Anterior cingulate cortex (tissue), 58 donors: ENCODE measurements at regions not wholly inside any gene's neighbourhood (a gene's known extent, or its start where the extent isn't known, plus 50 kb on each side); places are given as distances from the start of the nearest gene placed in this dataset.

ENCODE experiments used
- DNase-seq, 58 donors: peaks; one replicate each; lab custom pipeline; 2025; lab: John Stamatoyannopoulos, UW

DNA sequence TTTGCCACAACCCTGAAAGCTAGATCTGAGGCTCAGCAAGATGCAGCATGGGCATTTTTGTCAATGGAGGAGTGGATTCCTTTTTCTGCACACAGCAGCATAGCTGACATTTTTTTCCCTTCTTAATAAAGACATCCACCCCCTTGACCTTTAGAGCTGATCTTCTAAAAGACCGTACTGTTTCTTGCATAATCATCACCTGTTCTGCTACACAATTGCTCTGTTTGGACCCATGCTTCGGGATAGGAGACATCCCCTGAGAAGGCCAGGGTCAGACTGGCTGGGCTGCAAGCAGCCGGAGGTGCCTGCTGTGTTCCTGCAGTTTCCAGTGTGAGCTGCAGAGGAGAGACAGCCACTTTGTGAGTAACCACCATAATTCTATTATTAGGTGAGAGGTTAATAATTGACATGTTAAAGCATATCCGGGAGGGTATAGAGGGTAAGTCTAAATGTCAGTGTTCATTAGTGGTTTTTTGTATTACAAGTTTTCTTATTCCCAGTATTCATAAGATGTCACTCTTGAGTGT, 108.5 kb upstream of the C1QTNF9B start:
- DNase-seq = no peak

DNA sequence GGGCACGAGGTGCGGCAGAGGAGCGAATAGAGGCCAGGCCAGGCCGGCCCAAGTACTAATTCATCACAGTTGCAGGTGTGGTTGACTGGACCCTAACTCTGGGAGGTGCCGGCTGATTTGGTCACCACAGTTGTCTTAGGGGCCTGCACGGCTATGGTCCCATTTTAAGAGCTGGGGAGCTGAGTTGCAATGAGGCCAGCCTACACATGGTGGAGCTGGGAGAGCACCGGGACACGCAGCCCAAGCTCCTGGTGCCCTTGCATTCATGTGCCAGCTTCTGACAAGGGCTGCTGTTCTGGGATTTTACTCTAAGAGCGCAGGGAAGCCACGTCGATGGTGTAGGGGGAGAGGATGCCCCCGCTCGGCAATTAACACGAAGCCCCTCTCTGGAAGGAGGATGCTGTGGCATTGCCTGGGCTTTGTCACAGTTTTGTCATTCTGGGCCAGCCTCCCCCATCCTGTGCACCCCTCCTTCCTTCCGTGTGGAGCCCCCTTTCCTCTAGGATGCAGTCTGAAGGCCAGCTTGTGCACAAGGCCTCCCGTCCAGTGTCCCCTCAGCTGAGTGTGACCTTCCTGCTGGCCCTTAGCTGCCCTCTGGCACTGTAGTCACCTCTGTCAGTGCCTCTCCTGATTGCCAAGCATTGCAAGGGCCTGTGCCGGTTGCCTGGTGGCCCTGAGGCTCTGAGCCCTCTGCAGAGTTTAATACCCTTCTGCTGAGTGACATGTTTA, 109.4 kb upstream of the C1QTNF9B start:
- DNase-seq = peak in 1 of 58 donors; percentile 37

DNA sequence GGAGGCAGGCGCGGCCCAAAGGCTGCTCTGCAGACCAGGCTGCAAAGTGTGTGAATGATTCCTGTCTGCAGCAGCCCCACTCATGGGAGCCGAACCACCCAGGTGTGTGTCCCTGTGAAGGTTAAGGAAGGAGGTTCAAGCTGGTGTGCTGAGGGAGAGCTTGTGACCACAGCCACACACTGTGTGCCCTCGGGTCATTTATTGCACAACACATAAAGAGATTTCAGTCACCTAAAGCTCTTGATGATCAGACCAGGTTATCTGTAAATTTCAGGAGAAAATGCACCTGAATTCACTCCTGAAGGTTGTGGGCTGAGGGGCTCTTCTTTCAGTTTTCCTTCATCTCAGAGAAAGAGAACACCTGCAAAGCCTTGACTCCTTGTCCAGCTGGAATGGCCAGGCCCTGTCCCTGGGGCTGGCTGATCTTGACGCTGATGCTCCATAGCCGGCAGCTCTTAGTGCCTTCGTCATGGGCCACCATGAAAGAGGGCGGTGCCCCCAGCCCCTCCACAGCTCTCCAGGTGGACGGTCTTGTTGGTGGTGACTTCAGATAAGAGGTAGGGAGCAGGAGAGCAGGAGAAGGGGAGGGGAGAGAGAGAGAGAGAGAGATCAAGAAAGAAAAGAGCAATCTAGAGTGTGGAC, 110.8 kb upstream of the C1QTNF9B start:
- DNase-seq = no peak

GRCh38 chr13:24008679-24009078, 111.4 kb upstream of the C1QTNF9B start:
- DNase-seq = peak in 1 of 58 donors; percentile 47

- DNase-seq = no peak
Observed at GRCh38 chr13:24011266-24011665, 114.0 kb upstream of the C1QTNF9B start.

- DNase-seq = peak in 1 of 58 donors; percentile 18
Observed at GRCh38 chr13:24012648-24013047, 115.3 kb upstream of the C1QTNF9B start.

- no peak for DNase-seq
Observed at GRCh38 chr13:24013189-24013588, 115.9 kb upstream of the C1QTNF9B start.

DNA sequence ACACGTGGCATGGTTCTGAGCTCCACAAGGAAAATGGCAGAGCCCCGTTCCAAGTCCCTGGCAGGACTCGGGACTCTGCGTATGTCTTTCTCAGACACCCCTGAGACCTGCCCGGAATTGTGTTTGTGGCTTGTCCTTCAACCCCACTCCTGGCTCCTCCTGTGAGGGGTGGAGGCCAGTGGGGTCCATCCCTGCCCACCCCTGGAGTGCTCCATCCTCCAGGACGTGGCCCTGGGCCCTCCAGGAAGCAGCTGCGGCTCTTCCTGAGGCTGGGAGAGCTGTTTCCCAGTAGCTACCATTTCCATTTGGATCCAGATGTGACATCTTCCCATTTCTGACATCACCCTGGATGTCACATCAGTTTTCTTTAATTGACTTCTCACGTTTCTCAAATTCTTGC, 118.7 kb upstream of the C1QTNF9B start:
- no peak for DNase-seq

DNA sequence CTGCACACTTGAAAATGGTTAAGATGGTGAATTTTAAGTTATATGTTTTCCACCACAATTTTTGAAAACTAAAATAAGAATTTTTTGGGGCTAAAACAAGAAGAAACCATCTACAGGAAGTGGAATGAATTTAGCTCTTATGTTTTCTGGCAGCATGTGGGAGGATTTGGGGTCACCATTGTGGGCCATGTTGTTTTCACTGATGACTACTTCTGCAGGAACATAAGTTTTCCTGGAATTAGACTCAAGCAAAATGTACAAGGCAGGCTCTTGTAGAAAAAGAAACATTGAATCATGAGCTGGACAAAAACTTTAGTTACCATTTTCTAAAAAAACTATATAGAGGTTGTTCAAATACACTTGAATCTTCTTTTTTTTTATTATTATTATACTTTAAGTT, 125.3 kb upstream of the C1QTNF9B start:
- DNase-seq = no peak

DNA sequence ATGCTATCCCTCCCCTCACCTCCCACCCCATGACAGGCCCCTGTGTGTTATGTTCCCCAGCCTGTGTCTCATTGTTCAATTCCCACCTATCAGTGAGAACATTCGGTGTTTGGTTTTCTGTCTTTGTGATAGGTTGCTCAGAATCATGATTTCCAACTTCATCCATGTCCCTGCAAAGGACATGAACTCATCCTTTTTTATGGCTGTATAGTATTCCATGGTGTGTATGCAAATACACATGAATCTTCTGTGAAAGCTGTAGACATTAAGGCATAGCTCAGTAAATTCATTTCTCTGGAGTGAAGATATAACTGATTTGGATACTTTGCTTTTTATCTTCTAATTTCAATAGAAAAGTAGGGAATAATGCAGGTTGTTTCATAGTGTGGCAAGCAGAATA, 125.8 kb upstream of the C1QTNF9B start:
- no peak for DNase-seq

DNA sequence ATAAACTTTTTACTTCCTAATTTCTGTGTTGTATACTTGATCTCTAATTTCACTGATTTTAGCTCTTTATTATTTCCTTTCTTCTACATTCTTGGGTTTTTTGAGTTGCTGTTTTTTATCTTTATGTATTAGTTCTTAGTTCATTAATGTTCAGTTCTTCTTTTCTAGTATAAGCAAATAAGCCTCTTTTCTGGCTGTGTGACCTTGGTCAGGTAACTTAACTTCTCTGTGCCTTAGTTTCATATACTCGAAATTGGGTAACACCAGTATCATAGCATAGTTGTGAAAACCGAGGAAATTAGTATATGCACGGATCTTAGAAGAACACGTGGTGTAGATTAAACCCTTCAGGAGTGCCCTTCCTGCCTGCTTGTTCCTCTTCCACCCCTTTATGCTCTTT, 130.2 kb upstream of the C1QTNF9B start:
- DNase-seq = no peak

- no peak for DNase-seq
Observed at GRCh38 chr13:24032252-24032651, 128.3 kb upstream of the SPATA13 start.

DNA sequence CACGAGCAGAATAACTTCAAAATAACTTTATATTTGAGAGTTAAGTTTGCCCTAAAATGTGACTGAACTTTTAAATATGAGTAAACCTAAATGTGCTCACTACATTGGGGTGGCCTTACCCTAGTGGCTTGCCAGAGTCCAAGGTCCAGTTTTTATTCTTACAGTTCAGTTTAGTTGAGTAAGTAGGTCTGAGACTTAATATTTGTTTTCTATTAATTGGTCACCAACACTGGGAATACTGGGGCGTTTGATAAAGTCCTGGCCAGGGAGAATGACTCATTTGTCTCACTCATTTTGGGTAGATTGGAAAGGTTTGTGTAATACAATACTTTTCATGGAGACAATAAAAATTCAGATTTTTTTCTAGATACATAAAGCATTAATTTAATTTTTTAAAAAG, 127.8 kb upstream of the SPATA13 start:
- DNase-seq = no peak

DNA sequence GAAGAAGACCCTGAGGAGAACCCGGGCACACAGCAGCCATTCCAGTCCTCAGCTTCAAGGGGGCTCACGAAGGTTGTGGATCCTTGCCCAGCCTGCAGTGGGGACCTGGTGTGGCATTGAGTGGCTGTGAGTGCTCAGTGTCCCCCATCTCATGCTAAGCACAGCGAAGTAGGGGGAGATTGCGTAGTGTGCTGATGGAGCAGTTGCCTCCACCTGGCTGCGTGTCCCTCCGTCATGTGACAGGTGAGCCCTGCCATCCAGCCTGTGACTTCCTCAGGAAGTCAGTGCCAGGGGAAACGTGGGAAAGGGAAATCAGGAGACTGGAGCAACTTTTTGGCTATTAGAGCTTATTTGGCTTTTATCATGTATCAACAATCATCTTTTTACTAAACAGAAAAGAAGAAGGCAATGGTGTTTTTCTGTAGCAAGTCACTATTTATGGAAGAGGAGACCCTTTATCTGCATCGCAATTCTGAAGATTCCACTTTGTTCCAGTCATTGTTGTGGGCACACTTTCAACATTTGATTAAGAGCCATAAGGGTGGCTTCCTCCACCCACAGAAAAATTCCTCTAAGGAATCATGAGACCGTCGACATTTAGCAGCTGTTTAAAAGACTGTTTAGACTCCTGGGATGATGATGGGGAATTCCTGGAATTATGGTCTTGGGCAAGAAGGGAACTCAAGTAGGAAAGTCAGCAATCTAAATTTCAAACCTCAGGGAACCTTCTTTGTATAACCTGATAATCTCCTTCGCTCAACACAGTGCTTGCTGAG, 126.8 kb upstream of the SPATA13 start:
- DNase-seq = no peak

DNA sequence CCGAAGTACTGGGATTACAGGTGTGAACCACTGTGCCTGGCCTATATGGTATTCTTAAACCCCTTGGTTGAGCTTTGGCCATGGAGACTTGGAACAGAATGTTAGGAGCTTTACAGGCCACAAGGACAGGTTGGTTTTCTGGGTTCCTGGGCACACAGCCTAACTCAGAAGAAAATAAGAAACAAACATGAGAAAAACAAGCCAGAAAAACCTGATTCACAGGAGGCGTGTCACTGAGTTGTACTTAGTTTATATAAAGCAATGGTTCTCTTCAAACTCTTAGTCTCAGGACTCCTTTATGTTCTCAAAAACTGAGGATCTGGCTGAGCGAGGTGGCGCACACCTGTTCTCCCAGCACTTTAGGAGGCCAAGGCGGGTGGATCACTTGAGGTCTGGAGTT, 125.1 kb upstream of the SPATA13 start:
- no peak for DNase-seq

DNA sequence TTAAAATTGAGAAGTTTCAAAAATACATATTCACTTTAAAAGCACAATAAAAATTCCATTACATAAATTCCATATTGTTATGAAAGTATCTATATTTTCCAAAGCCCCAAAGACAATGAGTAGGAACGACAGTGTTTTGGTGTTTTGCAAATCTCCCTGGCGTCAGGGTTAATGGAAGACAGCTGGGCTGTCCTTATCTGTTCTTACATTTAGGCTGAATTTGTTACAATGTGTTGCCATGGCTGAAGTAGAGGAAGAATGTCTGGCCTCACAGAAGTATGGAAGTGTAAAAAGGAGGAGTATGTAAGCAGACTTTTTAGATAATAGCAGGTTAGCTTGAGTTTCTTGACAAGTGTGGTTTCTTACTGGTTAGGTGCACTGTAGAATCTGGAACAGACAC, 124.4 kb upstream of the SPATA13 start:
- no peak for DNase-seq

DNA sequence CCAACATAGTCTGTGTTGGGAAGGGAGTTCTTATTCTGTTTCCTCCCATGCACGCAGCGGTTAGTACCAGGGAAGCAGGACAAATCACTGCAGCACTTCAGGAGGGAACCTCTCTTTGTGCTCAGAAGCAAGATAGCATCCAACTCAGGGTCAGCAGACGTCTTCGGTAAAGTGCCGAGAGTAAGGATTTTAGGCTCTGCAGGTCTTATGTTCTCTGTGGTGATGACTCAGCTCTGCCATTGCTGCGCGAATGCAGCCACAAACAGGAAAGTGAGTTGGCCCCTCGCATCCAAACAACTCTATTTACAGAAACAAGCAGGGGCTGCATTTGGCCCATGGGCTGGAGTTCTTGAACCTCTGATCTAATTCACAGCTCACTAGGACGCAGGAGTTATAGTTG, 122.1 kb upstream of the SPATA13 start:
- peak in 4 of 58 donors; percentile 48 to 67 (median 54) for DNase-seq

DNA sequence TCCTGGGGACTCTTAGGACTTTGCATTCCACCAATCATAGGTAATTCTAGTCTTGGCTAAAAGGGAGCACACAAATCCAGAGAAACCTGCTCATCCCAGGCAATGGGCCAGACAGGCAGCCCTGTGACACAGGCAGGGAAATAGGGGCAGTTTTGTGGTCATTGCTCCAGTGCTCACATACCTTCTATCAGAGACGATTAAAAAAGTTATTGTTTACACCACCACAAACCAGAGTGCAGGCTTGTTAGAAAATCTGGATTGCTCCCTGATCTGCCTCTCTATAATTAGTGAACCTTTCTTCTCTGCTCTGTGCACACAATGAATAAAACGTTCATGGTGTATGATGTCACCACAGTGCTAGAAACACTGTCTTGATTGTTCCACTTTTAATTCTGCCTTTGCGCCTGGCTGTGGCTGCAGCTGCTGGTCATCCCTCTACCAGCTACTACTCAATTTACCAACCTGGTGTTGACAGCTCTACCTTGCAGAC, 121.6 kb upstream of the SPATA13 start:
- DNase-seq = peak in 30 of 58 donors; percentile 9 to 87 (median 54)

DNA sequence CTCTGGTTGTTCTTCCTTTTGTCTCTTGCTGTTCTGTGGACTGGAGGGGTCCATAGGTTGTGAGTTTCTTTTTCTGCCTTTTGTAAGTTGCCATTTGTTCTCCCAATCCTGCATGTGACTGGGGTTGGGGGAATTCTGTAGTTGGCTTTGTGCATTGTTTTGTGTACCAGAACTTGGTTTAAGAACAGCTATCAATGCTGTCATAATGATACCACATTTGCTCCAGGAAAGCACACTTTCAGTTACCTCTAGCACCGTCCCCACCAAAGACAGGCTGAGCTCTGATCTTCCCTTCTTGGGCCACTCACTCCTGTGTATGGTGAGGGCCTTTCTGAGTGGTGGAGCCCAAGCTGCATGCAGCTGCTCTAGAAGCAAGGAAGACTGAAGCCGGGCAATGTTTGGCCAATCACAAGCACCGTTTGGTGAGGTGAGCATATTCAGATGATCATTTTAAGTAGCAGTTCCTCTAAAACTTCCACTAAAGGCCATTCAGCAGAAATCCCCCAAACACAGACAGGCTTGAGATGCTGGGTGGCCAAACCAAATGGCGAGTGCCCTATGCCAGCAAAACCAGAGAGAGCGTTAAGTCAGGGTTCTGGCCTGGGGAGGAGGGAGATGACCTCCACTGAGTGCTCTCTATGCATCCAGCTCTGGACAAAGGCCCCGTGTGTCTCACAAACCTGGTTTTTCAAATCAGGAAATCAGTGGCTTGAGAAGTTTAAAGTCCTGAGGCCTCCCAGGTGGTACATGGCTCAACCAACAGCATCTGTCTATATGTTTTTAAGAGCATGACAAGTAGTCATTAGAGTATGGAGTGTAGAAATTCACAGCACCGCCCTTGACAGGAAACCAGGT, 120.7 kb upstream of the SPATA13 start:
- peak in 11 of 58 donors; percentile 19 to 72 (median 37) for DNase-seq

DNA sequence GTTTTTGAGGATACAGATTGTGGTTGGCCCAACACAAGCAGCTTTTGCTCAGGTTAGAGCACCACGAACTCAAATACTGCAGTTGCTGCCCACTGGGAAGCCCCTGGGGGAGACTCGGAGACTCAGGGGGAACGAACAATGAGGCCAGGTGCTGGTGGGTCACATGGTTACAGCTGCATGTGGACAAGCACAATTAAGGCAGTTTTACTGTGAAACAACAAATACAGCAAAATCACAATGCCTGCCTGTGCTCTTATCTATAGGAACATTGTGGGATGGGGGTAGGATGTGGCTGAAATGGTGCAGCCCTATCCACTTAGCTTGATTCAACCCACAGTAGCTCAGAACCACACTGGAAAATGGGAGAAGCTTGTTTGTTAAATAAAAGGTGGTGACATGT, 119.7 kb upstream of the SPATA13 start:
- peak in 7 of 58 donors; percentile 30 to 67 (median 53) for DNase-seq
